ENCODE measurements at regions not wholly inside any gene's neighbourhood (a gene's known extent, or its start where the extent isn't known, plus 50 kb on each side); places are given as distances from the start of the nearest gene placed in this dataset.

- TF ChIP-seq, protein P1, sequence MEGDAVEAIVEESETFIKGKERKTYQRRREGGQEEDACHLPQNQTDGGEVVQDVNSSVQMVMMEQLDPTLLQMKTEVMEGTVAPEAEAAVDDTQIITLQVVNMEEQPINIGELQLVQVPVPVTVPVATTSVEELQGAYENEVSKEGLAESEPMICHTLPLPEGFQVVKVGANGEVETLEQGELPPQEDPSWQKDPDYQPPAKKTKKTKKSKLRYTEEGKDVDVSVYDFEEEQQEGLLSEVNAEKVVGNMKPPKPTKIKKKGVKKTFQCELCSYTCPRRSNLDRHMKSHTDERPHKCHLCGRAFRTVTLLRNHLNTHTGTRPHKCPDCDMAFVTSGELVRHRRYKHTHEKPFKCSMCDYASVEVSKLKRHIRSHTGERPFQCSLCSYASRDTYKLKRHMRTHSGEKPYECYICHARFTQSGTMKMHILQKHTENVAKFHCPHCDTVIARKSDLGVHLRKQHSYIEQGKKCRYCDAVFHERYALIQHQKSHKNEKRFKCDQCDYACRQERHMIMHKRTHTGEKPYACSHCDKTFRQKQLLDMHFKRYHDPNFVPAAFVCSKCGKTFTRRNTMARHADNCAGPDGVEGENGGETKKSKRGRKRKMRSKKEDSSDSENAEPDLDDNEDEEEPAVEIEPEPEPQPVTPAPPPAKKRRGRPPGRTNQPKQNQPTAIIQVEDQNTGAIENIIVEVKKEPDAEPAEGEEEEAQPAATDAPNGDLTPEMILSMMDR (IDR thresholded peaks at IDR 0.05), result no peak
Measured at GRCh38 chr3:16064642-16065414, 109.7 kb upstream of the GALNT15 start.

GRCh38 chr3:16066545-16066944 is 107.9 kb upstream of the GALNT15 start:
- TF ChIP-seq, protein P1 (IDR thresholded peaks at IDR 0.05), result no peak

- TF ChIP-seq, protein P1 (IDR thresholded peaks at IDR 0.05), result no peak
Measured at GRCh38 chr3:16066975-16067374, 107.5 kb upstream of the GALNT15 start.

DNA sequence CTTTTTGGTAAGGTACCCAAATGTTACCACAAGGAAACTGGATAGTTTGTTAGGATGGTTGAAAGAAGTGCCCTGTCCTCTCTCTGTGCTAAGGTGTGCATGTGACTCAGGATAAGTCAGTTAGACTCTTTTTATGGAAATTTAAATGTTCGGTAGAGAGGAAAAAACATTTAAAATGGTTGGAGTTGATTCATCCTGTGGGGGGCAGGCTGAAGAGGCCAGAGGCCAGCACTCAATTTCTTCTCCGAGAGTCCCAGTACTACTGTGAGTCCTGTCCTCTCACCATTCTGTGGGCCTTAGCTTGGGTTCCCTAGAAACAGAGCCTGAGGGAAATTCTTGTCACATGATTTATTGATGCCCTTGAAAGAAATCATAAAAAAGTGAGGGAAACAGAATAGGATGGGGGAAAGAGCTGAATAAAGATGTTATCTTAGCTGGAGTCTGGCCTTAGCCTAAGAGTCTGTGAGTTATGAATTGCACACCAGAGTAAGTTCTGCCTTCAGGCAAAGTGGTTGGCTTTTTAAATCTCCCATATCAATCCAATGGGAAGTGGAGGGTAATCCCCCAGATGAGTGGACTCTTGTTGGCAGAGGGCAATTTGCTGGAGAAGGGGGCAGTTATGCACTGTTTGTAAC is 106.5 kb upstream of the GALNT15 start:
- TF ChIP-seq, protein P1 (IDR thresholded peaks at IDR 0.05), result no peak

GRCh38 chr3:16069149-16069922 is 105.1 kb upstream of the GALNT15 start:
- TF ChIP-seq, protein P1 (IDR thresholded peaks at IDR 0.05), result no peak

- TF ChIP-seq, protein P1 (IDR thresholded peaks at IDR 0.05), result no peak
Measured at GRCh38 chr3:16070707-16071106, 103.8 kb upstream of the GALNT15 start.

GRCh38 chr3:16071206-16071605 is 103.3 kb upstream of the GALNT15 start:
- TF ChIP-seq, protein P1 (IDR thresholded peaks at IDR 0.05), result no peak

Data from LNCAP (cell line).